ENCODE measurements at regions not wholly inside any gene's neighbourhood (a gene's known extent, or its start where the extent isn't known, plus 50 kb on each side); places are given as distances from the start of the nearest gene placed in this dataset.
"Not testable (repeated sequence)": the region's sequence is repeated elsewhere in the genome, so short reads cannot be mapped to it uniquely, and the experiment has no call there.

GRCh38 chr6:814378-815347 lies 121.7 kb upstream of the EXOC2 start:
- no peak for DNase-seq (ENCODE audit: low read depth)

- DNase-seq (ENCODE audit: low read depth) = no peak
Observed at GRCh38 chr6:811831-812230, 118.9 kb upstream of the EXOC2 start.

GRCh38 chr6:811191-811590 lies 118.3 kb upstream of the EXOC2 start:
- DNase-seq (ENCODE audit: low read depth) = no peak

GRCh38 chr6:804771-805170 lies 111.8 kb upstream of the EXOC2 start:
- no peak for DNase-seq (ENCODE audit: low read depth)

GRCh38 chr6:804317-804716 lies 111.4 kb upstream of the EXOC2 start:
- DNase-seq (ENCODE audit: low read depth) = no peak

GRCh38 chr6:803191-803977 lies 110.4 kb upstream of the EXOC2 start:
- DNase-seq (ENCODE audit: low read depth) = no peak

- DNase-seq (ENCODE audit: low read depth) = no peak
Observed at GRCh38 chr6:802701-803100, 109.8 kb upstream of the EXOC2 start.

- not testable (repeated sequence) for DNase-seq (ENCODE audit: low read depth)
Observed at GRCh38 chr6:802223-802622, 109.3 kb upstream of the EXOC2 start.

GRCh38 chr6:799769-800168 lies 106.8 kb upstream of the EXOC2 start:
- DNase-seq (ENCODE audit: low read depth) = no peak

GRCh38 chr6:797479-798077 lies 104.6 kb upstream of the EXOC2 start:
- peak; percentile 55 for DNase-seq (ENCODE audit: low read depth)

- DNase-seq (ENCODE audit: low read depth) = no peak
Observed at GRCh38 chr6:795046-795685, 102.2 kb upstream of the EXOC2 start.

- no peak for DNase-seq (ENCODE audit: low read depth)
Observed at GRCh38 chr6:793261-793660, 100.3 kb upstream of the EXOC2 start.

- no peak for DNase-seq (ENCODE audit: low read depth)
Observed at GRCh38 chr6:792662-793061, 99.7 kb upstream of the EXOC2 start.

GRCh38 chr6:788058-788457 lies 95.1 kb upstream of the EXOC2 start:
- DNase-seq (ENCODE audit: low read depth) = no peak

- no peak for DNase-seq (ENCODE audit: low read depth)
Observed at GRCh38 chr6:786946-787763, 94.2 kb upstream of the EXOC2 start.

GRCh38 chr6:783966-784735 lies 91.2 kb upstream of the EXOC2 start:
- no peak for DNase-seq (ENCODE audit: low read depth)

- DNase-seq (ENCODE audit: low read depth) = no peak
Observed at GRCh38 chr6:782141-782540, 89.2 kb upstream of the EXOC2 start.

- DNase-seq (ENCODE audit: low read depth) = no peak
Observed at GRCh38 chr6:781350-781961, 88.5 kb upstream of the EXOC2 start.

- DNase-seq (ENCODE audit: low read depth) = no peak
Observed at GRCh38 chr6:780706-781105, 87.8 kb upstream of the EXOC2 start.

GRCh38 chr6:776951-777350 lies 84.0 kb upstream of the EXOC2 start:
- no peak for DNase-seq (ENCODE audit: low read depth)

Measured in renal cortical epithelial cell (primary cell).